ENCODE measurements at regions not wholly inside any gene's neighbourhood (a gene's known extent, or its start where the extent isn't known, plus 50 kb on each side); places are given as distances from the start of the nearest gene placed in this dataset.
"Not testable (repeated sequence)": the region's sequence is repeated elsewhere in the genome, so short reads cannot be mapped to it uniquely, and the experiment has no call there.

- no peak for DNase-seq (ENCODE audit: low spot score)
Measured at GRCh38 chr4:135032670-135033069, 831.1 kb upstream of the PABPC4L start.

GRCh38 chr4:135015771-135016170 is 814.2 kb upstream of the PABPC4L start:
- no peak for DNase-seq (ENCODE audit: low spot score)

GRCh38 chr4:135007400-135007799 is 805.8 kb upstream of the PABPC4L start:
- DNase-seq (ENCODE audit: low spot score): no peak

GRCh38 chr4:134999169-134999568 is 797.6 kb upstream of the PABPC4L start:
- no peak for DNase-seq (ENCODE audit: low spot score)

- no peak for DNase-seq (ENCODE audit: low spot score)
Measured at GRCh38 chr4:134961963-134962362, 760.4 kb upstream of the PABPC4L start.

- no peak for DNase-seq (ENCODE audit: low spot score)
Measured at GRCh38 chr4:134958862-134959261, 757.3 kb upstream of the PABPC4L start.

GRCh38 chr4:134955059-134955458 is 753.5 kb upstream of the PABPC4L start:
- DNase-seq (ENCODE audit: low spot score): no peak

- DNase-seq (ENCODE audit: low spot score): no peak
Measured at GRCh38 chr4:134952775-134953174, 751.2 kb upstream of the PABPC4L start.

GRCh38 chr4:134952305-134952704 is 750.7 kb upstream of the PABPC4L start:
- DNase-seq (ENCODE audit: low spot score): no peak

- DNase-seq (ENCODE audit: low spot score): no peak
Measured at GRCh38 chr4:134948110-134948642, 746.6 kb upstream of the PABPC4L start.

- no peak for DNase-seq (ENCODE audit: low spot score)
Measured at GRCh38 chr4:134944115-134944514, 742.5 kb upstream of the PABPC4L start.

GRCh38 chr4:134936014-134936413 is 734.4 kb upstream of the PABPC4L start:
- no peak for DNase-seq (ENCODE audit: low spot score)

- DNase-seq (ENCODE audit: low spot score): no peak
Measured at GRCh38 chr4:134935320-134935719, 733.7 kb upstream of the PABPC4L start.

- no peak for DNase-seq (ENCODE audit: low spot score)
Measured at GRCh38 chr4:134934036-134934808, 732.6 kb upstream of the PABPC4L start.

- DNase-seq (ENCODE audit: low spot score): no peak
Measured at GRCh38 chr4:134915355-134915754, 713.8 kb upstream of the PABPC4L start.

GRCh38 chr4:134914250-134914649 is 712.7 kb upstream of the PABPC4L start:
- DNase-seq (ENCODE audit: low spot score): not testable (repeated sequence)

- no peak for DNase-seq (ENCODE audit: low spot score)
Measured at GRCh38 chr4:134911941-134912340, 710.4 kb upstream of the PABPC4L start.

- no peak for DNase-seq (ENCODE audit: low spot score)
Measured at GRCh38 chr4:134906404-134907023, 704.9 kb upstream of the PABPC4L start.

GRCh38 chr4:134905061-134905460 is 703.5 kb upstream of the PABPC4L start:
- DNase-seq (ENCODE audit: low spot score): no peak

- no peak for DNase-seq (ENCODE audit: low spot score)
Measured at GRCh38 chr4:134888156-134888555, 686.6 kb upstream of the PABPC4L start.

- DNase-seq (ENCODE audit: low spot score): no peak
Measured at GRCh38 chr4:134885436-134885835, 683.8 kb upstream of the PABPC4L start.

GRCh38 chr4:134883831-134884449 is 682.4 kb upstream of the PABPC4L start:
- no peak for DNase-seq (ENCODE audit: low spot score)

- DNase-seq (ENCODE audit: low spot score): no peak
Measured at GRCh38 chr4:134879019-134879418, 677.4 kb upstream of the PABPC4L start.

Measured in activated CD4-positive, alpha-beta T cell treated with anti-CD3 and anti-CD28 coated beads, Interleukin-2, Interleukin-4, amounts not matched to agents 100 ng/mL and 50 ng/mL, durations not matched to agents 16 hours and 8 hours (primary cell).